ENCODE measurements at regions not wholly inside any gene's neighbourhood (a gene's known extent, or its start where the extent isn't known, plus 50 kb on each side); places are given as distances from the start of the nearest gene placed in this dataset.

GRCh38 chr1:189007824-189008223 lies 1469.8 kb downstream of the BRINP3 start:
- H3K9me2 ChIP-seq (replicated peaks; ENCODE audit: insufficient read depth, low read length), result no peaks in the 10 kb centered on the region
- no peaks in the 10 kb centered on the region for H3K4me1 ChIP-seq (ENCODE audit: low read length)

GRCh38 chr1:189021577-189021976 lies 1456.1 kb downstream of the BRINP3 start:
- Histone ChIP-seq H3K4me3 (ENCODE audit: low read length) (no peak overlapping the region), H2AFZ (ENCODE audit: low read length) (no peak overlapping the region), H3F3A (ENCODE audit: insufficient read depth, low read length) (no peaks in the 10 kb centered on the region), H3K36me3 (replicated peaks; ENCODE audit: insufficient read depth, low read length) (no peaks in the 10 kb centered on the region), H4K20me1 (ENCODE audit: insufficient read depth, low read length) (no peaks in the 10 kb centered on the region), H3K9me2 (replicated peaks; ENCODE audit: insufficient read depth, low read length) (no peaks in the 10 kb centered on the region), H3K27ac (ENCODE audit: low read length) (no peak overlapping the region), H3K27me3 (replicated peaks; ENCODE audit: insufficient read depth, low read length) (no peaks in the 10 kb centered on the region), H3K4me2 (ENCODE audit: low read depth, low read length) (no peak overlapping the region), H3K9me3 (replicated peaks; ENCODE audit: insufficient read depth, low read length) (no peaks in the 10 kb centered on the region), H3K79me2 (ENCODE audit: low read length) (no peaks in the 10 kb centered on the region), H3K4me1 (ENCODE audit: low read length) (no peaks in the 10 kb centered on the region), H3K9ac (ENCODE audit: low read length) (no peak overlapping the region)
- no peak for DNase-seq
- TF ChIP-seq EZH2 (optimal IDR thresholded peaks at IDR 0.05; ENCODE audit: low read depth, low read length) (no peak), CTCF (IDR thresholded peaks at IDR 0.05; ENCODE audit: low read length) (no peak), EZH2phosphoT487 (IDR thresholded peaks at IDR 0.05; ENCODE audit: low read length) (no peak)

More at GRCh38 chr1:189007824-189008223, 1469.8 kb downstream of the BRINP3 start:
- H3K36me3 ChIP-seq (replicated peaks; ENCODE audit: insufficient read depth, low read length), result no peaks in the 10 kb centered on the region
- no peaks in the 10 kb centered on the region for H3K79me2 ChIP-seq (ENCODE audit: low read length)
- no peaks in the 10 kb centered on the region for H3F3A ChIP-seq (ENCODE audit: insufficient read depth, low read length)
- H4K20me1 ChIP-seq (ENCODE audit: insufficient read depth, low read length), result no peaks in the 10 kb centered on the region
- no peak overlapping the region for H3K9ac ChIP-seq (ENCODE audit: low read length)
- H3K9me3 ChIP-seq (replicated peaks; ENCODE audit: insufficient read depth, low read length), result no peaks in the 10 kb centered on the region
- H3K4me2 ChIP-seq (ENCODE audit: low read depth, low read length), result no peak overlapping the region
- no peaks in the 10 kb centered on the region for H3K27me3 ChIP-seq (replicated peaks; ENCODE audit: insufficient read depth, low read length)
- H2AFZ ChIP-seq (ENCODE audit: low read length), result no peak overlapping the region
- TF ChIP-seq EZH2 (optimal IDR thresholded peaks at IDR 0.05; ENCODE audit: low read depth, low read length) (no peak), EZH2phosphoT487 (IDR thresholded peaks at IDR 0.05; ENCODE audit: low read length) (no peak), CTCF (IDR thresholded peaks at IDR 0.05; ENCODE audit: low read length) (no peak)
- no peak for DNase-seq
- no peak overlapping the region for H3K27ac ChIP-seq (ENCODE audit: low read length)
- H3K4me3 ChIP-seq (ENCODE audit: low read length), result no peak overlapping the region

GRCh38 chr1:189022015-189022414 lies 1455.6 kb downstream of the BRINP3 start:
- Histone ChIP-seq H3K27me3 (replicated peaks; ENCODE audit: insufficient read depth, low read length) (no peaks in the 10 kb centered on the region), H3F3A (ENCODE audit: insufficient read depth, low read length) (no peaks in the 10 kb centered on the region), H3K9me3 (replicated peaks; ENCODE audit: insufficient read depth, low read length) (no peaks in the 10 kb centered on the region), H3K4me2 (ENCODE audit: low read depth, low read length) (no peak overlapping the region), H2AFZ (ENCODE audit: low read length) (no peak overlapping the region), H3K79me2 (ENCODE audit: low read length) (no peaks in the 10 kb centered on the region), H3K4me1 (ENCODE audit: low read length) (no peaks in the 10 kb centered on the region), H3K27ac (ENCODE audit: low read length) (no peak overlapping the region), H3K36me3 (replicated peaks; ENCODE audit: insufficient read depth, low read length) (no peaks in the 10 kb centered on the region), H3K4me3 (ENCODE audit: low read length) (no peak overlapping the region), H4K20me1 (ENCODE audit: insufficient read depth, low read length) (no peaks in the 10 kb centered on the region), H3K9ac (ENCODE audit: low read length) (no peak overlapping the region), H3K9me2 (replicated peaks; ENCODE audit: insufficient read depth, low read length) (no peaks in the 10 kb centered on the region)
- TF ChIP-seq EZH2phosphoT487 (IDR thresholded peaks at IDR 0.05; ENCODE audit: low read length) (no peak), CTCF (IDR thresholded peaks at IDR 0.05; ENCODE audit: low read length) (no peak), EZH2 (optimal IDR thresholded peaks at IDR 0.05; ENCODE audit: low read depth, low read length) (no peak)
- no peak for DNase-seq

Data from MM.1S (cell line).